Left renal cortex interstitium (tissue), 4 donors: ENCODE measurements at regions not wholly inside any gene's neighbourhood (a gene's known extent, or its start where the extent isn't known, plus 50 kb on each side); places are given as distances from the start of the nearest gene placed in this dataset.
A peak's percentile ranks its signal among the peaks of the same experiment; 100 is the strongest.

Experiments
- DNase-seq, 4 donors: peaks; one replicate each; pipeline ENCODE4 v3.0.0-alpha.2; 2013; ENCODE audit warnings: low read depth in 4 of 4, low spot score in 2 of 4, missing footprints in 1 of 4

DNA sequence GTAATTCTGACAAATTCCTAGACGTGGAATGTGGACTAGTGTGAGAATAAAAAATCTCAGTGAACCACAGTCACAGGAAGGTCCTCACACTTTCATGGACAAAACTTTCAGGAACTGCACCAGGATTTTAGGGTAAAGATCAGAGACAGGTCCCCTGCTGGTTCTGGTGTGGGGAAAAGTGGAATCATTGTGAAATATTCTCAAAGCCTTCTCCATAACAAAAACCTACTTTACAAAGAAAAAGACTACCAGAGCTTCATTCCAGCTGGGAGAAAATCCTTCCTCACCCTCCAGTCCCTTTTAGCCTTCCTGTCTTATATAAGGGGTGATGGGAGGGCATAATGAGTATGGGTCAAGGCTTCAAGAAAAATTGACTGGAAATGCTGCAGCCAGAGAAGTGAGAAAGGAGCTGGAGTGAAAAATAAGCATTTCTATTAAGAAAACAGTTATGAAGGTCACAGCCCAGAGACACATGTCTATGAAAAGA lies 325.8 kb downstream of the ARAP2 start:
- DNase-seq, result no peak

DNA sequence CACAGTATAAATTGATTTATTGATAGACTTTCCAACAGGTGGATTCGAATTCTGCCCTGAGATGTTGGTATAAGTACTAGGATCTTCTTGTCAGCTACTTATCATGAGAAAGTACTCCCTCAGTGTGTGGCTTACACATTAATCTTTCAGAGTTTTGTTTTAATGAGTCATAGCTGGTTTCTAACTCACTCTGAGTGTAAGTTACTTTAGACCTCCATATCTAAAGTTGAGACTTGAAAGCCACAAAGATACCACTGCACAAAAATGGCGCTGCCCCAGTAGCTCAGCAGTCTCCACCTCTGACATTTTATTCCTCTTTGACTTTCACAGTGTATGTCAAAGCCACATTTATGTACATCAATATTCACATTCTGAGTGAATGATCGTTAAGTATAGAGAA lies 318.5 kb downstream of the ARAP2 start:
- no peak for DNase-seq

DNA sequence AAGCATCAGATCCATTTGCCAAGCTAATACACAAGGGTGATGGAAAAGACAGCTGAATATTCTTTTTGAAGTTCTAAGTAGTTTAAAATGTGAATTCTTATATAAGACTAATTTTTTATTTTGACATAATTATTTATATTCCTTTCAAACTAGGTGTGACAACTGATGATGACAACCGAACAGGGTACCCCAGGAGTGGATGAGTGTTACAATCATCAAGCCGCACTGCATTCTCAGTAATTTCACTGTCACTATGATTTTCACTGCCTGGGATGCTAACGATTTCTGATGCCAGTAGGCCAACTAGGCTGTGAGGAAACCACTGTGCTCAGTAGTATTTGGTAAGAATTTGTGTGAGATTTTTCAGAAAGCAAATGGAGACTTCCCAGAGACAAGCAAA lies 317.5 kb downstream of the ARAP2 start:
- DNase-seq, result no peak

DNA sequence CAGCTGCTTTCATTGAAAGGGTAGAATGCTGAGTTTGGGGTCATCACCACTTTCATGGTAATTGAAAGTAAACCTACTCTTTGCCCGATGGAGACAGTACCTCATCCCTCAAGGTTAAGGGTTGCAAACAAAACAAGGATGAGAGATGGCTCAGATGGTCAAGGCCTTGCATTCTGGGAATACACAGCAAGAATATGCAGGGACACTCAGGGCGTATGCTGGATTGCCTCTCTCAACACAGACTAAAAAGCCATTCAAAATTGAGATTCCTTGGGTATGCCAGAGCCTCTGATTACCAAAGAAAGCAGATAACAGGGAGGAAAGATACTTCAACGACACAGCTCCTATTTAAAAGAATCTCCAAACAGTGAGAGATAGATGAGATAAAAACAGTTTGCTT lies 310.4 kb downstream of the ARAP2 start:
- DNase-seq, result no peak

DNA sequence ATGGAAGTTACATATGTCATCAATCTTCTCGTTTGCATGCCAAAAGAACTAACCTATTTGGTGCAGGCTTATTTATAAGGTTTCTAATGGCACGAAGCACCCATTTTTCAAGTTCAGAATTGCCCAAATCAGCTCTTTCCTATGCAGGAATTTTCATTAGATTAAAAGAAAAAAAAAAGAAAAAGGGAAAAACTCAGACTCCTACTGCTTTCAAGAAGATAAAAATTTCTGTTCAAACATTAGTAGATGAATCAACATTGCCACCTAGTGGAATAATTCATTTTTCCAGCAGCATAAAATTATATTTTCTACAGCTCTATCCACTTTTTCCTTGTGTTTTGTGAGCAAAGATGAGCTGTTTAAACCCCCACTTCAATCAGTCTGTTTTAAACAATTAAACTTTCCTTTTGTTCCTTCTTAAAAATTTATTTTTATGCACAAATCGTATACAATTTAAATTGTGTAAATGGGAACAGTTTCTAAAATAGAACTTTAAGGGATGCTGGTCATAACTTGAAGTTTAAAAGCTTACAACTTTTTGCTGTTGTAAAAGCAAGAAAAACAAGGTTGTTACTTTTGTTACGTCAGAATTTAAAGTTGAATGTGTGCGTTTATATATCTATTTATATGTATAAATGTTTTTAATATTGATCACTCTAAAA lies 309.9 kb downstream of the ARAP2 start:
- peak; percentile 21 to 45 (median 26) for DNase-seq

DNA sequence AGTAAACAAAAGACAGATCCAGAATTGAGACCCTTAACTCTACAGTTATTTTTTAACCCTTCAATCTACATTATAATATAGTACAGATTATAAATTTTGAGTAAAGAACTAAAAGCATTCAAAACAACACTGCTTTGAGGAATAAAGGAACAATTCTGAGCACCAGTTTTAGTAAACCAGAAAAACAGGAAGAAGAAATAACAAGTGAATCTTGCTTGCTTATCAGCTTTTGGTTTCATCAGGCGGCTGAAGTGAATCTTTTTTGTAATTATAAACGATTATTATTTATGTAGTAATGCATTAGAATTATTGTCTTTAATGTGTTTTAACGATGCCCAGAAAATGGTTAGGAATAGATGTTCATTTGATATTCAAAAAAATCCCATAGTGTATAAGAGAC lies 305.4 kb downstream of the ARAP2 start:
- DNase-seq, result no peak

DNA sequence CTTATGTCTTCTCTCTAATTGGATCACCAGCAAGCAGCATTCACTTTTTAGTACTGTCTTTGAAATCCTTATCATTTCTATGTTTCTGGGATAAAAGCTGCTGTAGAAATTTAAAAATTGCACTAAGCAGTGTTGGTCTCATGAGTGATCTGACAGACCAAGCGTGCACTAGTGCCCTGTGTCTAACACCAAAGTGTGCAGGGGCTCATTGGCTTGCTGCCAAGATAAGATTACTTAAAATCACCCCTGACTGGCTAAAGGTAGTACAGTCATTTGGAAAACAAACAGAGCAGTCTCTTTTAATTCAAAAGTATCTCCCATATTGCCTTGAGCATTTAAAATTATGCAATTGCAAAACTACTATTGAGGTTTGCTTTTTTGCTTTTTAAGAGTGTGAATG lies 304.6 kb downstream of the ARAP2 start:
- peak in 1 of 4 donors; percentile 3 for DNase-seq

DNA sequence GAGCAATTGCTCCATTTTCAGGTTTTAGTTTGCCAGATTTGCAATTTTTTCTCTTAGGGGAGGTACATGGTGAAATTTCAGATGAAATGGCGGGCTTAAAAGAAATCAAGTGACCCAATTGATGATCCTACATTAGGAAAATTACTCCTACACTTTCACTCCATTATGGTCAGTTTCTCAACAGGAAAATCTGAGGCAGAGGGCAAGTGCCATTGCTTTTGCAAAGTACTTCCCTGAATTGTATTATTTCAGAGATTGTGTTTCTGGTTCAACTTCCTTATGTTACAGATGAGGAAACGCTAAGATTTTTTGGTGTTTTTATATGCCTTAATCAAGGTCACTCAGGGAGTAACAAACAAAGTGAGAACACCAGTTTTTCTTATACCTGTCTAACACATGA lies 302.2 kb downstream of the ARAP2 start:
- no peak for DNase-seq

DNA sequence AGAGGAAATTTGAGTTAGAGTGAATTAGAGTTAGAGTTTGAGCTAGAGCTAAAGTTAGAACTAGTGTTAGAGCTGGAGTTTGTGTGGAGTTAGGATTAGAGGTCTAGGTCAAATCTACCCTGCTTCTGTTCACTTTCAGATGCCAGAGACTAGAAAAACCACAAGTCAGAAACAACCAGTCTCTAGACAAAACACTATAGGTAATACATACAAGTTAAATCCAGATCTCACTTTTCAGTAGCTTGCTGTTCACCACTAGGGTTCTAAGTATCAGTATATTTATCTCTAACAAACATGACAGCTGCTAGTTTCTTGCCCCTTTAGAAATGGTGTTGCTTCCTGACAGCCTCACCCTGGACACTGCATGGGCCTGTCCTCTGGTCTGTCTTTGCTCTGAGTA lies 300.7 kb downstream of the ARAP2 start:
- no peak for DNase-seq

DNA sequence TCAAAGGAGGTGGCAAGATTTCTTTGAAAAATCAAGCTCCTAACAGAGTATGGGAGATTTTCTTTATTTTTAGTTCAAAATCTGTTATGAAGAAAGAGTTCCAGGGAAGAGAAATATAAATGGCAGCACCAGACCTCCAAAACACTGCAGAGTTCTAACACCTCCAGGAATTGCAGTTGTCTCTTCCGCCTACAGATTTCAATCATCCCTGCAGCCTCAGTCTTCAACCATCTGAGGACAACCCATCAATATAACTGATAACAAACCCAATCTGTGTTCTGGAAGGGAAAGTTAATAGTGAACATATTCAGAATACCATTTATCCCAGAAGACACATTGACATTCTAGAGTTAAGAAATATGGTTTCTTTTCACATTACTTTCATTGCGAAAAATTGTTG lies 296.1 kb downstream of the ARAP2 start:
- no peak for DNase-seq

DNA sequence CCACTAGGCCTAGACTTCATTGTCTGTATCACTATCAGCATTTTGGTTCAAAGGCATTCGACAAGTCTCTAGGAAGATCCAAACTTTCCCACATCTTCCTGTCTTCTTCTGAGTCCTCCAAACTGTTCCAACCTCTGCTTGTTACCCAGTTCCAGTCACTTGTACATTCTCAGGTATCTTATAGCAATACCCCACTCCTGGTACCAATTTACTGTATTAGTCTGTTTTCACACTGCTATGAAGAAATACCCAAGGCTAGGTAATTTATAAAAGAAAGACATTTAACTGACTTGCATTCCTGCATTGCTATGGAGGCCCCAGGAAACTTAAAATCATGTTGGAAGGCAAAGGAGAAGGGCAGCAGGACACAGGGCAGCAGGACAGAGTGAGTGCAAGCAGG lies 293.9 kb downstream of the ARAP2 start:
- DNase-seq, result no peak

DNA sequence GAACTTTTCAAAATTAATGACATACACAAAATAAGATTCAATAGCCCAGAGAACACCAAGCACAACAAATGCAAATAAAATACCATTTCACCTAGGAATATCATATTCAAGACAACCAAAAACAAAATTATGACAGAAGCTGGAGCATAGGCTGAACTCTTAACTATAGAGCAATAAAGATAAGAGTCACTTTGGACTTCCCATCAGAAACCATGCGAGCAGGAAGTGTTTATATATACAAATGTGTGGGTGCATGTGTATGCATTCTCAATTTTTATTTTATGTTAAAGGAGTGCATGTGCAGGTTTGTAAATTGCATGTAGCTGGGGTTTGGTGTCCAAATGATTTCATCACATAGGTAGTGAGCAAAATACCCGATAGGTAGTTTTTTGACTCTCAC lies 291.6 kb downstream of the ARAP2 start:
- no peak for DNase-seq

DNA sequence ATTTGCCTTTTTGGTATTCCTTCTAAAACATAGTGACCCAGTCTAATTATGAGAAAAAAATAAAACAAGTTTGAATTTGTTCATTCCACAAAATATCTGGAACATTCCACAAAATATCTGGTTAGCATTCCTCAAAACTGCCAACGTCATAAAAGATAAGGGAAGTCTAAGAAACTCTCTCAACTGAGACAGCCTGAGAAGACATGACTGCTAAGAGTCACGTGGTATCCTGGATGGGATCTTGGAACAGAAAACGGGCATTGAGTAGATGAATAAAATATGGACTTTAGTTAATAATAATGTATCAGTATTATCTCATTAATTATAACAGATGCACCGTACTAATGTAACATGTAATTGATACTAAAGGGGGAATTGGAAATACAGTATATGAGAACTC lies 280.9 kb downstream of the ARAP2 start:
- DNase-seq, result no peak

DNA sequence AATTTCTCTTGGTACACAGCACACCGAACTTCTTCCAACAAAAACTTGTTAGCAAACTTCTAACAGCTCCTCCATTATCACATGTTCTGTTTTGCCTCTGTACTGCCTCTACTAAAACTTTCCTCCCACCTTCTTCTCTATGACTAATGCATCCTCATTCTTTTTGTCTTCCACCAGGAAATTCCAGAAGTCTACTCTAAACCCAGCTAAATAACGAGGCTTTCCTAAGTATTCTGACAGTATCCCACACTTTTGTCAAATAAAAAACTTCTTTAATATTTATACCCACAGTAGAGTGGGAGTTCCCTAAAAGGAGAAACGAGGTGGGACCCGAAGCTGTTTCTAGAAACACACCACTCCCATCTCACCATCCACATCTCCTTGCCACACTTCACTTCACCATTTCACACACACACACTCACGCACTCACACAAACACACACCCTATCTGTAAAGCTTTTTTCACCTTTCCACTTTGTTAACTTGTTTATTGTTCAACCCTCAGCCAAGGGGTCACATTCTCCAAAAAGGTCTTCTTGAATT lies 280.3 kb downstream of the ARAP2 start:
- DNase-seq, result no peak

DNA sequence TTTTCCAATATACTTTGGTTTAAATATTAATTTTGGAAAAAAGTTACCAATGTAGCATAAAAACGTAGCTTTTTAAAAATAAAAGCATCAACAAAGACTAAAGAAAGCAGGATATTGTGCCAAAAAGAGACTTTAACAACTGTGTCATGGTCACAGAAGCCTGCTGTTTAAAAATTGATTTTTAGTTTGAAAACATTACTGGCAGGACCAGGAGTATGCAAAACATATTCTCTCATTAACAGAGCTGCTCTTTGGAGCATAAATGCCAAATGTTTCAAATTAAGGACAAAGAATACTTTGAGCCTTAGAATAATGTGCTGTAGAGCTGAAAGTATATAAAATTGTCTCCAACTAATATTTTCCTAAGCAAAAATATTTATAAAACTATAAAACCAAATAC lies 279.0 kb downstream of the ARAP2 start:
- DNase-seq, result no peak

DNA sequence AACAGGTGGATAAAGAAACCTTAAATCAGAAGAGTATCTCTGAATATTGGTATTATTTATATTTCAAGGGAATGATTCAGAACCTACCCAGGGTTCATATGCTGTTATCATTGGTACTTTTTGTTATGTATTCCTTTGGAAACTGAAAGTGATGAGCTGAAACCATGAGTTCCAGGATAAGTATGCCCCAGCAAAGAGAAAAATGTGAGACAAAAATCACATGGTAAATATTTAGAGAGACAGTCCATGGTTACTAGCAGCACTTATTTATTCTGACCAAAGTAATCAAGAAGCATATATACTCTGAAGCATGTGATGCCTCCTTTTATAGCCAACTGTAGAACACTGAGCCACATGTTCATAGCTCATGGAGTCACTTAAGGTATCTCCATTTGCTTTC lies 277.7 kb downstream of the ARAP2 start:
- no peak for DNase-seq

DNA sequence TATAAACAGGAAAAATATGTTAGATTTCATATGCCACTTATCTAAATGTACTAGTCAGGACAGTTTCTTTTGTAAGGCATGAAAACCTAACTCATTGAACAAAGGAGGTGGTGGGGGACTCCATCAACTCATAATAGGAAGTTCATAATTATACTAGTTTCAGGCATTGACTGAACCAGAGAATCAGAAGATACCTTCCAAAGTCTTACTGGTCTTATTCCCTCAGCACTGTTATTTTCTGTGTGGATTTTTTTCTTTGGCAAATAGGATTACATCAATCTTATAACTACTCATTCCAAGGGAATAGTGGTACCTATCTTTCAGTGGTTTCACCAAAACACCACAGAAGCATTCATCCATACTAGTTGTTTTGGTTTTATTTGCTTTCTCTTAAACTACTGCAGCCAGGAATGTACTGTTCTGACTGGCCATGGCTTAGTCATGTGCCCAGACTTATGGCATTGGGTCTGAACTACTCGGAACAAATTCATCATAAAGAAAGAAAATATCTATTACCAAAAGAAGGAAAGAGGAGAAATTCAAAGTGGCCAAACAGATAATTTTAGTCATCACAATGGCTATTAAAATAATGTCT lies 273.9 kb downstream of the ARAP2 start:
- no peak for DNase-seq

DNA sequence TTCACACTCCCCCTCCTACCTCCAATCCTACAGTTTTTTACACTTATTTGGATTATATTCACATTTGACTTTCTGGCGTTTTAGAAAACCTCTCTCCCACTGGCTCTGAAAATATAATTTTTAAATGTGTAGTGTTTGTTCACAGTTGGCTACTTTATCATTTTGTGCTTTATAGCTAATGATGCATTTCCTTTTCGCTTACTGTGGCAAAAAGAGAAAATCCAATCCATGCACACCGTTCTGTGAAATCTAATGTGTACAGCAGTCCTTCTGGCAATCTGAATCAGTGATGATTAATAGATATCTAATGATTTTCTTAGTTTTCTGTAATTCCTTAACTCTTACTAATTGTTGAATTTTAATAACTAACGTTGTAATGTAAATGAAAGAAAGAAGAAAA lies 271.5 kb downstream of the ARAP2 start:
- no peak for DNase-seq

DNA sequence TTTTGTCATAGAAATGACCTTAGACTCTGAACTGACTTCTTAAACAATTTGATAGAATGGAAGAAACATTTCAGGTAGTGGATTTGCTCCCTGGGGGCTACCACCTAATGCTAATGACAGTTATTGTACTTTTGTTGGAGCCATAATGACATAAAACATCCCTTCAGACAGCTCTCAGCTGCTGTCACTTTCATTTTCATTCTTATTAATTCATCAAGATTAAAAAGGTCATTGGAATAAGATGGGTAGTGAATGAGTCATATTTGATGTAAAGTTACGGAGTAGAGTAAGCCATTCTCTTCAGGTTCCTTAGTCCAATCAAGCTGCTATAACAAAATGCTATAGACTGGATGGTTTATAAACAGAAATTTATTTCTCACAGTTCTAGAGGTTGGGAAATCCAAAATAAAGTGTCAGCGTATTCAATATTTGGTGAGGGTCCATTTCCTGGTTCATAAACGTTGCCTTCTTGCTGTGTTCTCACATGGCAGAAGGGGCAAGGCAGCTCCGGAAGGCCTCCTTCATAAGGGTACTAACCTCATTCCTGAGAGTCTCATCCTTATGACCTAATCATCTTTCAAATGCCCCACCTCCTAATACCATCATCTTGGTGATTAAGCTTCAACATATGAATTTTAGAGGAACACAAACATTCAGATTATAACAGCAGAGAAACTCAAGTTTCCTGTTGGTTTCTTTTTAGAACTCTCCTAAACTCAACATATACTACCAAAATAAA lies 268.5 kb downstream of the ARAP2 start:
- DNase-seq, result no peak

DNA sequence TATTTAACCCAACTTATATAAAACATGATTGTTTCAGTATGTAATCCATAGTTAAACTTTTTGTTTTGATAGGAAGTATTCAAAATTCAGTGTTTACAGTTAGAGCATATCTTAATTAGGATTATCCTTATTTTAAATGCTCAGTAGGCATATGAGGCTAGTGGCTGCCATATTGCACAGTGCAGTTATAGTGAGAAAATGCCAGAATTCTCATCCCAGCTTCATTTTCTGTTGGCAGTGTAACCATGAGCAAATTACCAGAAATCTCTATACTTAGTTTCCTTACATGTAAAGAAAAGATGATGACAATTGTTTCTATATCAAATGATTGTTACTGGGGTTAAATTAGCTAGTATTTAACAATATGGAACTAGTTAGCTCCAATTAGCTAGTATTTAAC lies 265.8 kb downstream of the ARAP2 start:
- no peak for DNase-seq

DNA sequence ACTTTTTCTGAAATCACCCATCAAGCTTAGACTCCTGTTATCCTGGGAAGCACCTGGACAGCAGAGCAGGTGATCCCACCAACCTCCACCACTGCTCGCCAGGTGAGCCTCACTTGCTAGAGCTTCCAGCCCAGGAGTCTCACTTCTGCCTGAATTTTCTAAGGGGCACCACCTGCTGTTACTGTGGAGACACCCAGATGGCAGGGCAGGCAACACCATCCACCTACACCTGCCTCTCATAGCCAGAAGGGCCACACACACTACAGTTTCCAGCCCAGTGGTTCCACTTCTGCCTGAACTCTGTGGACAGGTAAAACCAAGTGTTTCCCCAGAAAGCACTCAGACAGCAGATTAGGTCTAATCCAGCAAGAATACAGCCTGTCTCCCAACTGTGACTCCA lies 262.0 kb downstream of the ARAP2 start:
- DNase-seq, result no peak

DNA sequence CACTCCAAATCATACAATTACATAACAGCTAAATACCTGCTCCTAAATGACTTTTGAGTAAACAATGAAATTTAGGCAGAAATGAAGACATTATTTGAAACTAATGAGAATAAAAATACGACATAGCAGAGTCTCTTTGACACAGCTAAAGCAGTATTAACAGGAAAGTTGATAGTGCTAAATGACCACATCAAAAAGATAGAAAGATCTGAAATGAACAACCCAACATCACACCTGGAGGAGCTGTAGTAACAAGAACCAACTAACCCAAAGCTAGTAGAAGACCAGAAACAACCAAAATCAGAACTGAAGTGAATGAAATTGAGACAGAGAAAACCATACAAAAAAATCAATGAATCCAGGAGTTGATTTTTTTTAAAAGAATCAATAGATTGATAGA lies 257.8 kb downstream of the ARAP2 start:
- DNase-seq, result no peak
